Activated T-helper 2 cell treated with anti-CD3 and anti-CD28 coated beads, Interferon-gamma antibody, Interleukin-2, Interleukin-4, amounts not matched to agents 10 μg/mL and 5 μg/mL and 100 μg/mL, durations not matched to agents 14 hours and 24 hours and 36 hours (primary cell): ENCODE measurements at regions not wholly inside any gene's neighbourhood (a gene's known extent, or its start where the extent isn't known, plus 50 kb on each side); places are given as distances from the start of the nearest gene placed in this dataset.

ENCODE experiments used
- DNase-seq: peaks from one replicate; pipeline ENCODE4 v3.0.0; 2021; ENCODE audit warnings: low spot score
- H3K27ac Mint-ChIP-seq: one replicate; pipeline ENCODE4 v1.8.0; 2021; ENCODE audit warnings: mixed read lengths
- H3K27me3 Mint-ChIP-seq: one replicate; pipeline ENCODE4 v1.8.0; 2021; ENCODE audit warnings: low read depth, mixed read lengths
- H3K36me3 Mint-ChIP-seq: one replicate; pipeline ENCODE4 v1.8.0; 2021; ENCODE audit warnings: low read depth, mixed read lengths
- H3K4me1 Mint-ChIP-seq: one replicate; pipeline ENCODE4 v1.8.0; 2021; ENCODE audit warnings: low read depth, mixed read lengths
- H3K4me3 Mint-ChIP-seq: one replicate; pipeline ENCODE4 v1.8.0; 2021; ENCODE audit warnings: low read depth, mild to moderate bottlenecking, moderate library complexity, mixed read lengths
- H3K9me3 Mint-ChIP-seq: one replicate; pipeline ENCODE4 v1.8.0; 2021; ENCODE audit warnings: mixed read lengths
- intact Hi-C: fragments of 100-400 bp; cut with micrococcal nuclease; formaldehyde crosslinking; loops from one replicate; pipeline ENCODE4 v1.15.1; 2023

DNA sequence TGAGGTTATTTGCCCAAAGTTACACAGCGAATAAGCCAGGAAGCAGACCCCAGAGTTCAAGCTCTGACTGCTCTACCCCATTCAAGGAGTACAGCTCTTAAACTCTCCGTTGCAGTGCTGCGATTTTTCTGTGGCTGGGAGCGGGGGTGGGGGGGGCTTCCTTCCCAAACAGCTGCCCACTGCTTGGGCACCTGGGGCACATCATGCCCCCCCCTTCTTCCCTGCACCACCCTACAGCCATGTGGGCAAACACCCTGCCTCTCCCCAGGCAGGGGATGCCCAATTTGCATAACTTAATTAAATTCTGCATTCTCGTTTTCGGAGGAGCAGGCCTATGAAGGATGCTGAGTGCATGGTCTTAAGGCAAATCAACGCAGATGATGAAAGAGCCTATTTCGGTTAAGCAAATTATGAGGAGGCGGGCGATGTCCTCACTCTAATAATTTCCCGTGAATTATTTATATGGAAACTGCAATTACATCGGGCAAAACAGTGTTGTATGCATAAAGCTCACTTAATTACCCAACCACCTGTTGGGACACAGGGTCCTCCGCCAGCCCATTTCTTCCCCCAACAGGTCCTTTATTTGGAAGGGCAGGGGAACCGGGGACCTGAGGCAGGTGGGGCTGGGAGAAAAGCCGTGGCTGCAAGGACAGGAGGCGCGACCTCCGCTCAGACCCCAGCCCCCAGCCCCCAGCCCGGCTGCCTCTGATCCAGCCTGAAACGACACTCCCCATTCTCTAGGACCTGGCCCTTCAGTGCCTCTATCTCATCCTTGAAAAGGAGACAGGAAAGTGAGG, 610.5 kb downstream of the BUD13 start:
- Mint-ChIP-seq H3K9me3 (no peaks in the 10 kb centered on the region), H3K4me3 (no peak overlapping the region), H3K4me1 (no peaks in the 10 kb centered on the region), H3K27me3 (peaks cover 2% of the 10 kb centered on the region), H3K27ac (no peak overlapping the region), H3K36me3 (no peaks in the 10 kb centered on the region)
- DNase-seq, result no peak
- intact Hi-C loops, result no loop called here

DNA sequence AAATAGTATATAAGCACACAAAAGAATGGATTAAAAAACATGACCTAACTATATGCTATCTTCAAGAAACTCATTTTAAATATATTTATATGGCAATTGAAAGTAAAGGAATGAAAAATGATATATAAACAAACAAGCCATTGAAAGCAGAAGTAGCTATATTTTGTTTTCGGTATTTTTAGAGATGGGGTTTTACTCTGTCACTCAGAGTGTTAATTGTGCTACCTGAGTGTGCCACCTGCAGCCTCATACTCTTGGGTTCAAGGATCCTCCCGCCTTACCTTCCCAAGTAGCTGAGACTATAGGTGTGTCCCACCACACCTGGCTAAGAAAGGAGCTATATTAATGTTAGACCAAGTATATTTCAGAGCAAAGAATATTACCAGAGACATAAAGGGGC, 624.1 kb downstream of the BUD13 start:
- H3K4me3 Mint-ChIP-seq, result no peak overlapping the region
- no peaks in the 10 kb centered on the region for H3K4me1 Mint-ChIP-seq
- H3K36me3 Mint-ChIP-seq, result no peaks in the 10 kb centered on the region
- no peak overlapping the region for H3K27ac Mint-ChIP-seq
- intact Hi-C loops, result no loop called here
- no peak for DNase-seq
- H3K9me3 Mint-ChIP-seq, result peaks cover 4% of the 10 kb centered on the region
- H3K27me3 Mint-ChIP-seq, result peaks cover 2% of the 10 kb centered on the region

DNA sequence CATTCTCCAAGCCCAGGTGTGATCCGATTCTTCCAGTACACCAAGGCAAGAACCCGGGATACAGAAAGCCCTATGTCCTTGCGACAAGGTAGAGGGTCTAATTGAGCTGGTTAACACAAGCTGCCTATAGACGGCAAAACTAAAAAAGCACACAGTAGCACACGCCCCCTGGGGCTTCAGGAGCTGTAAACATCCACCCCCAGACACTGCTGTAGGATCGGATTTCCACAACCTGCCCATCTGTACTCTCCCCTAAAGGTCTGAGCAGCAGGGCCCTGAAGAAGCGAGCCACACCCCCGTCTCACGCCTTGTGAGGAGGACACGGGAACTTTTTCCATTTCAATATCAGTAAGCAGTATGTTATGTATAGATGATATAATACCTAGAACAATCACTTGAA, 624.7 kb downstream of the BUD13 start:
- no peak for DNase-seq
- Mint-ChIP-seq H3K27ac (no peak overlapping the region), H3K4me1 (no peaks in the 10 kb centered on the region), H3K27me3 (peaks cover 2% of the 10 kb centered on the region), H3K36me3 (no peaks in the 10 kb centered on the region), H3K4me3 (no peak overlapping the region), H3K9me3 (peaks cover 4% of the 10 kb centered on the region)
- intact Hi-C loops, result no loop called here

DNA sequence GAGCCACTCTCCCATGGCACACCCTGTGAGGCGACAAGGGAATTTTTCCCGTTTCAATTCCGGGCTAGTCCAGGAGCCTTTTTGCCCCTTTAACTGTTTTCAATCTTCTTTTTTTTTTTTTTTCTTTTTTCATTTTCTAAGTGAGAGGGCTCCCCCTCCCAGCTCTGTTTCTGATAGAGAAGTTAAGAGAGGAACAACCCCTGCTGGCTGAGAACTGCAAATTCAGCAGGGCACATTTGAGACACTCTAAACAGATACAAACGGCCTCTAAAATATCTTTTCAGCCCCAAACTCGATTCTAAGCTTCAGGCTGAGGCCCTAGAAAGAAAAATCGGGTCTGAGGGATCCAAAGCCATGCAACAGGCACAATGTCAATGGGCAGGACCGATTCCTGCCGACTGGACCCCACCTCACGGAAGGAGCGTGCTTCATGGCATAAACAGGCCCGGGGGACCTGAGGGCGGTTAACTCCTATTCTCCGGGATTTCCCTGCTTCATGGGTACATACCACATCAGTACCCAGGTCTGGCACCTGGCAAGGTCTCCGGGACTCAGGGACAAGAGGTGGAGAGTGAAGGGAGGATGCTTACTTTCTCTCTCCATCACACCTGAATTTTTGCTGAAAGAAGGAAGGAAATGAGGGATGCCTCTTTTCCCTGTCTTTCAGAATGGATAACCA, 627.5 kb downstream of the BUD13 start:
- DNase-seq, result no peak
- Mint-ChIP-seq H3K36me3 (no peaks in the 10 kb centered on the region), H3K27me3 (peaks cover 2% of the 10 kb centered on the region), H3K4me1 (no peaks in the 10 kb centered on the region), H3K27ac (no peak overlapping the region), H3K4me3 (no peak overlapping the region), H3K9me3 (no peaks in the 10 kb centered on the region)
- intact Hi-C loops, result no loop called here

DNA sequence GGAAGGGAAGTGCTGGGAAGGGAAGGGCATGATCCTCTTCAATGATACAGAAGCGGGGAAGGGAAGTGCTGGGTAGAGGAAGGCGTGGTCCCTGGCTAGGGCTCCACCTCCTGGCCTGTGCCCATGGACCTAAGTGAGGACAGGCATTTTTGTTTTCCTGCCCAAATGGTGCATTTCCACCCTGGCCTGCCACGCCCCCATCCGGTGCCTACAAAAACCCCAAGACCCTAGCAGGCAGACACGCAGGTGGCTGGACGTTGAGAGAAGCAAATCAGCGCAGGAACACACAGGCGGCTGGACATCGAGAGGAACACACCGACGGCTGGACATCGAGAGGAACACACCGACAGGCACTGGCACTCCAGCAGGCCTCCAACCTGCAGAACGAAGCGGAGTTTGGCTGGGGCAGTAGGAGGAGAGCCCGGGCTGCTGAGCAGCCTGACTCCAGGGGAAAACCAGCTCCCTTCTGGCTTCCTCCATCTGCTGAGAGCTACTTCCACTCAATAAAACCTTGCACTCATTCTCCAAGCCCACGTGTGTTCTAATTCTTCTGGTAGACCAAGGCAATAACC, 628.3 kb downstream of the BUD13 start:
- Mint-ChIP-seq H3K27ac (no peak overlapping the region), H3K27me3 (peaks cover 2% of the 10 kb centered on the region), H3K4me1 (no peaks in the 10 kb centered on the region), H3K4me3 (no peak overlapping the region), H3K9me3 (no peaks in the 10 kb centered on the region), H3K36me3 (no peaks in the 10 kb centered on the region)
- no peak for DNase-seq
- intact Hi-C loops, result no loop called here

DNA sequence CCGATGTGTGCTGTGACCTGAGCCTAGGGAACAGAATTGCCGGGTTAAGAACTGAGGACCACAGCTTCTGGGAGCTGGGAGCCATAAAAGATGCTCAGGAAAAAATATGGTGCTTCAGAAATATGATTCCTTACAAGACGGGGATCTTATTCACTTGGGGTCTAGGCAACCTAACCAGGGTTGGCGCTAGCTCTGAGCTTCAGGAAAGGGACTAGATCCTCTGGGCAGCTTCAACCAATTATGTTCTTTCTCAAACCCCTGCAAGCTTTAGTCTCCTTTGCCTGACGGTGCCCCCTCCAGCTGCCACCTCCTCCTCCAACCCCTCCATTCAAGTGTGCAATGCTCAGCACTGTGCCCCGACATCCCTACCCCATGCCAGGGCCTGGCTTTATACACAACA, 634.1 kb upstream of the CADM1 start:
- Mint-ChIP-seq H3K36me3 (no peaks in the 10 kb centered on the region), H3K4me1 (no peaks in the 10 kb centered on the region), H3K27me3 (no peaks in the 10 kb centered on the region), H3K9me3 (no peaks in the 10 kb centered on the region), H3K4me3 (no peak overlapping the region), H3K27ac (no peak overlapping the region)
- no peak for DNase-seq
- intact Hi-C loops, result no loop called here

DNA sequence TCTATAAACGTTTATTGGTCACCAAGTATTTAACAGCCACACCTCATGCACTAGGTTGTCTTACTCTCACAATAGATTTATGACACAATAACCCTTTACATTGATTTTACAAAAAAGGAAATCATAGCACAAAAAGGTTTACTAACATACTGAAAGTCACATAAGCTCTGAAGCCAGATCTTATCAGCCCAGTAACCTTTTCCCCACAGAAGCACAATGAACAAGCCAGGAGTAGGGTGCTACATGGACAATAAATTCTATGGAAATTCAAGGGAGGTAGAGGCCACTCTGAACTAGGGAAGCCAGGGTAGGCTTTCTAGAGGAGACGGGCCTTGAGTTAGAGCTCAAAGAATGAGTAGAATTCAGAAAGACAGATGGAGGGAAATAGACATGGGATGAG, 633.5 kb upstream of the CADM1 start:
- no peak overlapping the region for H3K27ac Mint-ChIP-seq
- H3K9me3 Mint-ChIP-seq, result no peaks in the 10 kb centered on the region
- intact Hi-C loops, result no loop called here
- no peak for DNase-seq
- H3K4me1 Mint-ChIP-seq, result no peaks in the 10 kb centered on the region
- no peaks in the 10 kb centered on the region for H3K36me3 Mint-ChIP-seq
- H3K27me3 Mint-ChIP-seq, result no peaks in the 10 kb centered on the region
- H3K4me3 Mint-ChIP-seq, result no peak overlapping the region

DNA sequence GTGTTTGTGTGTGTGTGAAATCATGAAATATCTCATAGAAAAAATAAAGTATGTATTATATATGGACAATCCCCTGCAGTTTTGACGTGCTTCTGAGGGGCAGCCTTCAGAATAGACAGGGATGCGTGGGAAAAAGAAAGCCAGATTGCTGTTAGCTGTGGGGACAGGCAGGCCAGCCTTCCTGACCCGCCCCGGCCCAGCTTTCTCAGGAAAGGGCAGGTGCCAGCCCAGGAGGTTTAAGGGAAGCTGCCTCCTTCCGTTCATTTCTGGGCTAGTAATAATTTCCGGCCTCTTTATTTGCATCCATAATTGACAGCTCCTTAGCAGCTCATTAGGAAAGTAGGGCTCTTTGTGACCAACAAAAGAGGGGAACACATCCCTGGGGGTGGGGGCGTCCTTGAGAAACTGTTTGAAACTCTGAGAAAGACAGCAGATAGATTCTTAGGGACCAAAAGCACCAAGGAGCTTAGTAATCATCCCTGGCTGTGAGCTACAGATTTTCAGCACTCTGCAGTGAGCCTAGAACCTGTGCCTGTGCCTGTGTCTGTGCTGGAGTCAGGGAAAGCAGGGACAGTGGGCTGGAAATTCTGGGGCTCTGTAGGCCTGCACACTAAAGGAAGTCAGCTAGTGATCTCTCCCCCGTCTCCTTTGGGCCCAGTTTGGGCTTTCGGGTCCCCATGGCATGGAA, 632.9 kb upstream of the CADM1 start:
- Mint-ChIP-seq H3K27ac (no peak overlapping the region), H3K36me3 (no peaks in the 10 kb centered on the region), H3K9me3 (no peaks in the 10 kb centered on the region), H3K4me1 (no peaks in the 10 kb centered on the region), H3K27me3 (no peaks in the 10 kb centered on the region), H3K4me3 (no peak overlapping the region)
- intact Hi-C loops, result no loop called here
- DNase-seq, result no peak

DNA sequence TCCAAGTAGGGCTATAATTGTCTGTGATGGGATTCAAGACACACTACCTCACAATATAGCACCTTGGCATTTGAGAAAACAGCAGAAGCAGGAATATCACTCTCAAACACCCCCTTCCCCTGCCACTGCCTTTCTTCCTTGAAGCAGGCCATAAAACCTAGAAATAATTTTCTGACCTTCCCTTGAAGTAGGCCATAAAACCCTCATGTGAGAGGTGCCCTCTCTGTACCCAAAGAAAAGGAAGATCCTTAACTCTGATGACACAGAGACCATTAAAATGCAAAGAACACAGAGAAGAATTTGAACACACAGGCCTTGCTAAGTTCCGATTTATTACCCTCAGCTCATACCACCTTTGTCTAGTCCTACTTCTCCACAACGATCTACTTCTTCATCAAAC, 631.7 kb upstream of the CADM1 start:
- Mint-ChIP-seq H3K27ac (no peak overlapping the region), H3K4me3 (no peak overlapping the region), H3K36me3 (no peaks in the 10 kb centered on the region), H3K9me3 (no peaks in the 10 kb centered on the region), H3K4me1 (no peaks in the 10 kb centered on the region), H3K27me3 (no peaks in the 10 kb centered on the region)
- no peak for DNase-seq
- intact Hi-C loops, result no loop called here

DNA sequence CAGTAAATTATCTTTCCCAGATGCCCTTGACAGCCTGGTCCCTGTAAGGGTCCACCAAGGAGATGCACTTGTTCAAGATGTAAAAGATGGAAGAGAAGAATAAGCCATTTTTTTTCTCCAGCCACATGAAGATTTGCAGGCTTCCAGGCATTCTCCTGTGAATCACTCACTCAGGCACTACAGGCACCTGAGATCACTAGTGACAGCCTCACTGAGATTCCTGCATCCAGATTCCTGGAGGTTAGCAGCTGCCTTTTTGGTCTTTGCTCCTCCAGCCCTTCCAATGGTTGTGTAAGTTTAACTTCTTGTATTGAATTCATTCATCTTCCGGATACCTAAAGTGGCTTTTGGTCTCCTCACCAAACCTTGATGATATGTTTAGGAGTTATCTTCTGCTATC, 630.2 kb upstream of the CADM1 start:
- no peak overlapping the region for H3K27ac Mint-ChIP-seq
- no peaks in the 10 kb centered on the region for H3K4me1 Mint-ChIP-seq
- no peaks in the 10 kb centered on the region for H3K27me3 Mint-ChIP-seq
- H3K9me3 Mint-ChIP-seq, result no peaks in the 10 kb centered on the region
- H3K36me3 Mint-ChIP-seq, result no peaks in the 10 kb centered on the region
- DNase-seq, result no peak
- intact Hi-C loops, result no loop called here
- H3K4me3 Mint-ChIP-seq, result no peak overlapping the region

DNA sequence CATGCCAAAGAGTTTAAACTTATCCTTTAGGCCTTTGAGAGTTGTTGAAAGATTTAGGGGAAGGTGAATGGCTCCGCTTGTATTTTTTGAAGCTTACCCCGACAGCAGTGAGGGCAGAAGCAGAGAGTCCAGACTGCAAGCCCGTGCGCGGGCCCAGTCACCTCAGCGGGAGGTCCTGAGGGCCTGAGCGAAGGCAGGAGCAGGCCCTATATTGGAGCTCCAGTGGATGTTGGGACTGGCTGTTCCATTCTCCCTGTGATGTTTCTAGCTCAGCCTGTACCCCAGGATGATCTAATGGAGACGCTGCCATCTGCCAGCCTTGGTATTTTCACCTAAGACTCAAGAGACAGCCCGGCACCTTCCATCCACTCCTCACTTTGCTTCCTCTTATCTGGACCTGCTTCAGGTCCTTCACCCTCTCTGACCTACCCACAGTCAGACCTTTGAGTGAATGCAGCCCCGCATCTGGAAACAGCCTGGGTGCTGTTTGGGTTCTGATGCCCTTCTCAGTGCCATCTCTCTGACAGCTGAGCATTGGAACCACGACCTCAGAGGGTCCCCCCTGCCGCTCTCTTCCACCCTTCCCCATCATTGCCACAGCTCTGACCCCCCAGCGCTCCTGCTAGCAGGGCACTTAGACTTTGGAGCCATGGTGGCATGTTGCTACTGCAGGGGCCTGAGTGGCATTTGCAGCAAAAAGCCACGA, 628.2 kb upstream of the CADM1 start:
- Mint-ChIP-seq H3K4me1 (no peaks in the 10 kb centered on the region), H3K27me3 (no peaks in the 10 kb centered on the region), H3K4me3 (no peak overlapping the region), H3K36me3 (no peaks in the 10 kb centered on the region), H3K27ac (no peak overlapping the region), H3K9me3 (no peaks in the 10 kb centered on the region)
- intact Hi-C loops, result no loop called here
- DNase-seq, result no peak

DNA sequence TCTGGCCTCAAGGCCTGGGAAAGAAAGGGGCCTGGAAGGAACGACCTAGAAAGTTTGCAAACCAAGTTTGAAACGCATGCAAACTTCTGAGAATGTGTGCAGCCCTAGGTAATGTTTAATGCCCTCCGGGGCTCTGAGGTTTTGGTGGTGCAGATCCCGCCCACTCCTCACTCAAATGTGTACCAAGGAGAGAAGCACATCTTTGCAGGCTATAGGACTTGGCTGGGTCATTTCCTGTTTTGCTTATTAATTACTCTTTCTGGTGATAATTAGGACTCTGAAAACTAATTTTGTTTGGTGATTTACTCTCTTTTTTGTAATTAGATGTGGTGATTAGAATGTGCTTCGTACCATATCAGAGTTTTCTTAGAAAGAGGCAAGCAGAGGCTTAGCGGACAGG, 625.9 kb upstream of the CADM1 start:
- intact Hi-C loops, result no loop called here
- Mint-ChIP-seq H3K4me3 (no peak overlapping the region), H3K27ac (no peak overlapping the region)

More for the DNA sequence above, 625.9 kb upstream of the CADM1 start:
- no peak for DNase-seq
- no peaks in the 10 kb centered on the region for H3K36me3 Mint-ChIP-seq
- H3K4me1 Mint-ChIP-seq, result no peaks in the 10 kb centered on the region
- H3K9me3 Mint-ChIP-seq, result no peaks in the 10 kb centered on the region
- no peaks in the 10 kb centered on the region for H3K27me3 Mint-ChIP-seq
